ENCODE measurements at regions not wholly inside any gene's neighbourhood (a gene's known extent, or its start where the extent isn't known, plus 50 kb on each side); places are given as distances from the start of the nearest gene placed in this dataset.
"Not testable (repeated sequence)": the region's sequence is repeated elsewhere in the genome, so short reads cannot be mapped to it uniquely, and the experiment has no call there.

DNA sequence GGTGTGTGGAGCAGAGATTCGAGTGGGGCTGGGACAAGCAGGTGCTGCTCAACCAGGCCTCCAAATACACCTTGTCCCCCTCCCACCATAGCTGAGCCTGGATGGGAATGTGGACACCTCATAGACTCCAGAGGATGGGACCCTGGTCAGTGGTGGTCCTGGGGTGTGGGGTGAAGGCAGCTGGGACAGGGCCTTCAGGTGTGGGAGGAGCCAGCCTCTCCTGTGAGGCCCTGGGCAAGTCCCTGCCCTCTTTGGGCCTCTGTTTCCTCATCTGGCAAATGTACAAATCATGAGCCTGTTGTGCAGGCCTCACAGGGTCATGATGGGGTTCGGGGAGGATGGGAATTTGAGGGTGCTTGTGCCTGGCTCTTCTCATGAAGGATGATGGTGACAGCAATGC, 362.9 kb upstream of the NUPR2 start:
- no peaks in the 10 kb centered on the region for H3K4me1 ChIP-seq (replicated peaks in 1 of 2)
- 45 to 70% (median 48%) methylated on average over 2 of the region's 2 CpGs for WGBS, 4 donors
- TF ChIP-seq CTCF (IDR thresholded peaks at IDR 0.05) (no peak), POLR2A (IDR thresholded peaks at IDR 0.05) (no peak)
- no peak overlapping the region for H3K27ac ChIP-seq
- no peak overlapping the region for H3K4me3 ChIP-seq
- H3K36me3 ChIP-seq (replicated peaks in 1 of 2), result no peaks in the 10 kb centered on the region
- no peak for DNase-seq
- H3K27me3 ChIP-seq, result no peaks in the 10 kb centered on the region
- intact Hi-C loops (cut with DNase I), result no loop called here
- peaks cover 0 to 33% (median 0%) of the 10 kb centered on the region in 3 donors for H3K9me3 ChIP-seq (replicated peaks in 1 of 3)

DNA sequence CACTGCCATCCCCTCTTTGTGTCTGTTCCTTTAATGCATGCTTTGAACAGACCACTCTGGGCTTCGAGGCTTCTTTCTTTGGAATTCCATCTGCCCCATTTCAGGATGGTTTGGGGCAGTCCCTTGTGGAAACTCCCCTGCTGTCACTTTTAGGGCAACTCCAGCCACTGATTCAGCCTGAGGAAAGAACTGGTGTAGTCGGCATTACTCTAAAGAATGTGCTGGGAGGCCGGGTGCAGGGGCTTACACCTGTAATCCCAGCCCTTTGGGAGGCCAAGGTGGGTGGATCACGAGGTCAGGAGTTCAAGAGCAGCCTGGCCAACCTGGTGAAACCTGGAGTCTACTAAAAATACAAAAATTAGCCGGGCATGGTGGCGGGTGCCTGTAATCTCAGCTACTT, 358.1 kb upstream of the NUPR2 start:
- Histone ChIP-seq H3K4me3 (no peak overlapping the region), H3K36me3 (replicated peaks in 1 of 2) (no peaks in the 10 kb centered on the region), H3K27ac (no peak overlapping the region), H3K9me3 (replicated peaks in 1 of 3) (peaks cover 0 to 42% (median 0%) of the 10 kb centered on the region in 3 donors), H3K27me3 (no peaks in the 10 kb centered on the region), H3K4me1 (replicated peaks in 1 of 2) (no peaks in the 10 kb centered on the region)
- intact Hi-C loops (cut with DNase I), result no loop called here
- WGBS, 4 donors, result 49 to 53% (median 51%) methylated on average over 6 of the region's 6 CpGs
- DNase-seq, result no peak
- TF ChIP-seq POLR2A (IDR thresholded peaks at IDR 0.05) (no peak), CTCF (IDR thresholded peaks at IDR 0.05) (no peak)

DNA sequence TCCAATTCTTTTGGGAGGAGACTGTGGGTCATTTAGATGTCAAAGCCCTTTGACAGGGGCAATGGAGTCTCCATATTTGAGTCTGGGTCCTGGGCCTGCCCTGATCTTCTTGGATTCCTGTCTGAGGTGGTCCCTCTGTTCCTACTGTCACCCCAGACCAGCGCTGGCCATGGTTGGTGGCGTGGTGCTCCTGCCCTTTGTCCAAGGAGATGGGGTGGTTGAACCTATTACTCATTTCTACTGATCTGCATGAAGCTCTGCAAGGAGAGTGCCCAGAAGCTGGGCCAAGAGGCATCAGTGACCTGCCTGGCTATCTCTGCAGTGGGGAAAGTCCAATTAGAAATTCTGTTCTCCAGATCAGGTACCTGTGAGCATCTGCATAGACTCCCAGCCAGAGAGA, 355.6 kb upstream of the NUPR2 start:
- DNase-seq, result no peak
- Histone ChIP-seq H3K27ac (no peak overlapping the region), H3K9me3 (replicated peaks in 1 of 3) (peaks cover 0 to 66% (median 18%) of the 10 kb centered on the region in 3 donors), H3K27me3 (no peaks in the 10 kb centered on the region), H3K36me3 (replicated peaks in 1 of 2) (no peaks in the 10 kb centered on the region), H3K4me1 (replicated peaks in 1 of 2) (no peaks in the 10 kb centered on the region), H3K4me3 (no peak overlapping the region)
- TF ChIP-seq CTCF (IDR thresholded peaks at IDR 0.05) (no peak), POLR2A (IDR thresholded peaks at IDR 0.05) (no peak)
- WGBS, 4 donors, result 51 to 64% methylated on average over 2 of the region's 2 CpGs; no CpG with 5 or more reads in 2 of the 4 donors
- intact Hi-C loops (cut with DNase I), result no loop called here

GRCh38 chr7:56466607-56467525, 350.6 kb upstream of the NUPR2 start:
- intact Hi-C loops (cut with DNase I); H3K4me3 ChIP-seq; H3K27ac ChIP-seq; DNase-seq; H3K36me3 ChIP-seq (replicated peaks in 1 of 2); H3K27me3 ChIP-seq; H3K4me1 ChIP-seq (replicated peaks in 1 of 2): not testable (repeated sequence)
- H3K9me3 ChIP-seq (replicated peaks in 1 of 3), result peaks cover 0 to 90% (median 39%) of the 10 kb centered on the region in 3 donors
- WGBS, 4 donors, result 15 to 23% (median 19%) methylated on average over 2 of the region's 2 CpGs

DNA sequence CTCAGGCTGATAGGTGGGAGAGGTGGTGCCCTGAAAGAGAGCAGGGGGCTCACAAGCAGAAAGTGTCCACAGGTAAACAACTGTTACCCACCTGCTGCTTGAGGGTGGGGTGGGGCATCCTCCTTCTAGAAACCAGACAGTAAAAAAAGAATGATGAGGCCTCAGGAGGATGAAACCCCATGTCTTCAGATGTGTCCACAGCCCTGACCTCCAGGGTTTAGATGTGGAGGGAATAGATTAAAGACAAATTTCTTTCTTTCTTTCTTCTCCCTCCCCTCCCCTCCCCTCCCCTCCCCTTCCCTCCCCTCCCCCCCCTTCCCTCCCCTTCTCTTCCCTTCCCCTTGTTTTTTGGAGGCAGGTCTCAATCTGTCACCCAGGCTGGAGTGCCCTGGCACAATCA, 333.5 kb upstream of the NUPR2 start:
- TF ChIP-seq CTCF (IDR thresholded peaks at IDR 0.05), result no peak
- TF ChIP-seq POLR2A (IDR thresholded peaks at IDR 0.05), result no peak
- intact Hi-C loops (cut with DNase I), result no loop called here
- Histone ChIP-seq H3K27ac (no peak overlapping the region), H3K27me3 (no peaks in the 10 kb centered on the region), H3K9me3 (replicated peaks in 1 of 3) (peaks cover 0 to 16% (median 0%) of the 10 kb centered on the region in 3 donors), H3K4me3 (no peak overlapping the region), H3K36me3 (replicated peaks in 1 of 2) (no peaks in the 10 kb centered on the region), H3K4me1 (replicated peaks in 1 of 2) (no peaks in the 10 kb centered on the region)
- no peak for DNase-seq
